ENCODE measurements at regions not wholly inside any gene's neighbourhood (a gene's known extent, or its start where the extent isn't known, plus 50 kb on each side); places are given as distances from the start of the nearest gene placed in this dataset.
A peak's percentile ranks its signal among the peaks of the same experiment; 100 is the strongest.

DNA sequence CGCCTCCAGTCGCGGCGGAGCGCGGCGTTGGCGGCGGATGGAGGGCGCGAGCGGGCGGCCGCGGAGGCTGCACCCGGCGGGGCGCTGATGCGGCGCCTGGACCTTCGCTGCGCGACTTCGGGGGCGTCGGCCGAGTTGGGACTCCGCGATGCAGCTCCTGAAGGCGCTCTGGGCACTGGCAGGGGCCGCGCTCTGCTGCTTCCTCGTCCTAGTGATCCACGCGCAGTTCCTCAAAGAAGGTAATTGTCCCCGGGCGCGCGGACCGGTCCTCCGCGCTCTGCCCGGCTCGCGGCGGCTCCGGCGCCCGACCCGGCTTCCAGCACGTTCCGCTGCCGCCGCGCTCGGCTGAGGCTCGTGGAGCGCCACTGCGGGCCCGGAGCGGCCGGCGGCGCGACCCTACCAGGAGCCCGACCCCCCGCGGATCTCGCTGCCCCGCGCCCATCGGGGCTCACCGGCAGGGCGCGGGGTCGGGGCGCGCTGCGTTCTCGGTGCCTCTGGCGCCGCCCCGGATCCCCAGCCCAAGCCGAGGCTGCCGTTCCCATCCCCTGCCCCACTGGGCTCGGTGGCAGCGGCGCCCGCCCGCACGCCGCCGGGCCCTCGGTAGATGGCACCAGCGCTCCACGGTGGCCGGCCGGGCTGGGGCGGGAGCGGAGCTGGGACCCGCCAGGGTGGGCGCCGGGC lies 1251.2 kb downstream of the BRD1 start:
- TF ChIP-seq, protein P1, sequence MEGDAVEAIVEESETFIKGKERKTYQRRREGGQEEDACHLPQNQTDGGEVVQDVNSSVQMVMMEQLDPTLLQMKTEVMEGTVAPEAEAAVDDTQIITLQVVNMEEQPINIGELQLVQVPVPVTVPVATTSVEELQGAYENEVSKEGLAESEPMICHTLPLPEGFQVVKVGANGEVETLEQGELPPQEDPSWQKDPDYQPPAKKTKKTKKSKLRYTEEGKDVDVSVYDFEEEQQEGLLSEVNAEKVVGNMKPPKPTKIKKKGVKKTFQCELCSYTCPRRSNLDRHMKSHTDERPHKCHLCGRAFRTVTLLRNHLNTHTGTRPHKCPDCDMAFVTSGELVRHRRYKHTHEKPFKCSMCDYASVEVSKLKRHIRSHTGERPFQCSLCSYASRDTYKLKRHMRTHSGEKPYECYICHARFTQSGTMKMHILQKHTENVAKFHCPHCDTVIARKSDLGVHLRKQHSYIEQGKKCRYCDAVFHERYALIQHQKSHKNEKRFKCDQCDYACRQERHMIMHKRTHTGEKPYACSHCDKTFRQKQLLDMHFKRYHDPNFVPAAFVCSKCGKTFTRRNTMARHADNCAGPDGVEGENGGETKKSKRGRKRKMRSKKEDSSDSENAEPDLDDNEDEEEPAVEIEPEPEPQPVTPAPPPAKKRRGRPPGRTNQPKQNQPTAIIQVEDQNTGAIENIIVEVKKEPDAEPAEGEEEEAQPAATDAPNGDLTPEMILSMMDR (IDR thresholded peaks at IDR 0.05) = peak in 3 of 6 experiments; percentile 41 to 50 (median 47)
- no peak for TF ChIP-seq POLR2A (IDR thresholded peaks at IDR 0.05)

Data from esophagus squamous epithelium (tissue), 4 donors.